ENCODE measurements at regions not wholly inside any gene's neighbourhood (a gene's known extent, or its start where the extent isn't known, plus 50 kb on each side); places are given as distances from the start of the nearest gene placed in this dataset.

- DNase-seq (ENCODE audit: low read depth, low spot score) = no peak
- no peak overlapping the region for H3K27ac Mint-ChIP-seq (ENCODE audit: unreplicated experiment)
- no peak for TF ChIP-seq CTCF (conservative IDR thresholded peaks at IDR 0.05)
- H3K27me3 Mint-ChIP-seq (ENCODE audit: low read depth) = no peaks in the 10 kb centered on the region
- peaks cover 3% of the 10 kb centered on the region for H3K36me3 Mint-ChIP-seq (ENCODE audit: low read depth)
- no peak overlapping the region for H3K4me3 Mint-ChIP-seq
- H3K4me1 Mint-ChIP-seq = peaks cover 71% of the 10 kb centered on the region
- H3K9me3 Mint-ChIP-seq = peaks cover 6% of the 10 kb centered on the region
Measured at GRCh38 chr11:13117344-13117743, 108.2 kb downstream of the RASSF10 start.

GRCh38 chr11:13118194-13118593, 109.1 kb downstream of the RASSF10 start:
- no peak for DNase-seq (ENCODE audit: low read depth, low spot score)
- H3K4me3 Mint-ChIP-seq = no peak overlapping the region
- H3K9me3 Mint-ChIP-seq = peaks cover 9% of the 10 kb centered on the region
- H3K36me3 Mint-ChIP-seq (ENCODE audit: low read depth) = peaks cover 5% of the 10 kb centered on the region
- no peak for TF ChIP-seq CTCF (conservative IDR thresholded peaks at IDR 0.05)
- H3K27me3 Mint-ChIP-seq (ENCODE audit: low read depth) = no peaks in the 10 kb centered on the region
- H3K4me1 Mint-ChIP-seq = peaks cover 62% of the 10 kb centered on the region
- H3K27ac Mint-ChIP-seq (ENCODE audit: unreplicated experiment) = peak overlapping the region; percentile 80

GRCh38 chr11:13118650-13119049, 109.5 kb downstream of the RASSF10 start:
- no peak overlapping the region for H3K27ac Mint-ChIP-seq (ENCODE audit: unreplicated experiment)
- peaks cover 9% of the 10 kb centered on the region for H3K9me3 Mint-ChIP-seq
- no peak for TF ChIP-seq CTCF (conservative IDR thresholded peaks at IDR 0.05)
- no peak for DNase-seq (ENCODE audit: low read depth, low spot score)
- H3K27me3 Mint-ChIP-seq (ENCODE audit: low read depth) = no peaks in the 10 kb centered on the region
- no peak overlapping the region for H3K4me3 Mint-ChIP-seq
- peaks cover 58% of the 10 kb centered on the region for H3K4me1 Mint-ChIP-seq
- H3K36me3 Mint-ChIP-seq (ENCODE audit: low read depth) = peaks cover 5% of the 10 kb centered on the region

- Mint-ChIP-seq H3K4me3 (no peak overlapping the region), H3K27me3 (ENCODE audit: low read depth) (no peaks in the 10 kb centered on the region), H3K4me1 (peaks cover 56% of the 10 kb centered on the region), H3K27ac (ENCODE audit: unreplicated experiment) (no peak overlapping the region), H3K9me3 (peaks cover 13% of the 10 kb centered on the region), H3K36me3 (ENCODE audit: low read depth) (peaks cover 8% of the 10 kb centered on the region)
- no peak for TF ChIP-seq CTCF (conservative IDR thresholded peaks at IDR 0.05)
- no peak for DNase-seq (ENCODE audit: low read depth, low spot score)
Measured at GRCh38 chr11:13119361-13119760, 110.2 kb downstream of the RASSF10 start.

- Mint-ChIP-seq H3K4me1 (peaks cover 49% of the 10 kb centered on the region), H3K27me3 (ENCODE audit: low read depth) (no peaks in the 10 kb centered on the region)
- DNase-seq (ENCODE audit: low read depth, low spot score) = no peak
Measured at GRCh38 chr11:13119941-13120520, 110.9 kb downstream of the RASSF10 start.

More at GRCh38 chr11:13119941-13120520, 110.9 kb downstream of the RASSF10 start:
- H3K4me3 Mint-ChIP-seq = no peak overlapping the region
- no peak for TF ChIP-seq CTCF (conservative IDR thresholded peaks at IDR 0.05)
- H3K9me3 Mint-ChIP-seq = peaks cover 11% of the 10 kb centered on the region
- H3K27ac Mint-ChIP-seq (ENCODE audit: unreplicated experiment) = no peak overlapping the region
- H3K36me3 Mint-ChIP-seq (ENCODE audit: low read depth) = peaks cover 9% of the 10 kb centered on the region
